ENCODE measurements at regions not wholly inside any gene's neighbourhood (a gene's known extent, or its start where the extent isn't known, plus 50 kb on each side); places are given as distances from the start of the nearest gene placed in this dataset. TPM values are rescaled to one million over a fixed set of nuclear protein-coding genes. Genes with fewer than 3 reads are reported as not detected.

- Histone ChIP-seq H3K9me2 (ENCODE audit: insufficient read depth, low read length) (no peaks in the 10 kb centered on the region), H3K4me2 (ENCODE audit: low read length) (no peak overlapping the region), H3K79me2 (ENCODE audit: insufficient read depth, low read depth, low read length) (no peaks in the 10 kb centered on the region), H3K9me3 (ENCODE audit: low read length) (no peaks in the 10 kb centered on the region), H4K20me1 (ENCODE audit: insufficient read depth, low read length) (no peaks in the 10 kb centered on the region), H3K36me3 (ENCODE audit: insufficient read depth, low read length) (no peaks in the 10 kb centered on the region), H2AFZ (ENCODE audit: low read length) (no peak overlapping the region), H3K27ac (ENCODE audit: low read depth, low read length, poor library complexity, severe bottlenecking) (no peak overlapping the region), H3K4me3 (ENCODE audit: low read depth, low read length, poor library complexity, severe bottlenecking) (no peak overlapping the region), H3K4me1 (ENCODE audit: insufficient read depth, low read length, poor library complexity, severe bottlenecking) (no peaks in the 10 kb centered on the region)
- no peak for DNase-seq (ENCODE audit: low spot score)
- ChIA-PET POLR2A (interaction anchor here (0.6 kb wide), 1 partner anchor 337 kb away, joined by 3 read pairs; no protein-coding TSS in a partner anchor), CTCF (ENCODE audit: unreplicated experiment) (no interaction called here)
- no TSS peak for BruUV-seq (replicated peaks)
- TF ChIP-seq, protein P1, sequence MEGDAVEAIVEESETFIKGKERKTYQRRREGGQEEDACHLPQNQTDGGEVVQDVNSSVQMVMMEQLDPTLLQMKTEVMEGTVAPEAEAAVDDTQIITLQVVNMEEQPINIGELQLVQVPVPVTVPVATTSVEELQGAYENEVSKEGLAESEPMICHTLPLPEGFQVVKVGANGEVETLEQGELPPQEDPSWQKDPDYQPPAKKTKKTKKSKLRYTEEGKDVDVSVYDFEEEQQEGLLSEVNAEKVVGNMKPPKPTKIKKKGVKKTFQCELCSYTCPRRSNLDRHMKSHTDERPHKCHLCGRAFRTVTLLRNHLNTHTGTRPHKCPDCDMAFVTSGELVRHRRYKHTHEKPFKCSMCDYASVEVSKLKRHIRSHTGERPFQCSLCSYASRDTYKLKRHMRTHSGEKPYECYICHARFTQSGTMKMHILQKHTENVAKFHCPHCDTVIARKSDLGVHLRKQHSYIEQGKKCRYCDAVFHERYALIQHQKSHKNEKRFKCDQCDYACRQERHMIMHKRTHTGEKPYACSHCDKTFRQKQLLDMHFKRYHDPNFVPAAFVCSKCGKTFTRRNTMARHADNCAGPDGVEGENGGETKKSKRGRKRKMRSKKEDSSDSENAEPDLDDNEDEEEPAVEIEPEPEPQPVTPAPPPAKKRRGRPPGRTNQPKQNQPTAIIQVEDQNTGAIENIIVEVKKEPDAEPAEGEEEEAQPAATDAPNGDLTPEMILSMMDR (conservative IDR thresholded peaks at IDR 0.05; ENCODE audit: low read length) = no peak
- TF ChIP-seq EZH2phosphoT487 (IDR thresholded peaks at IDR 0.05; ENCODE audit: borderline replicate concordance, low read depth, low read length) = no peak
- intact Hi-C loops (cut with micrococcal nuclease; ENCODE audit: unreplicated experiment) = no loop called here
These were observed 52.1 kb upstream of the PRMT6 start for GRCh38 chr1:107004421-107004820.

Small RNAs in the stretch of these regions (small RNA-seq; reads per million reads assigned to genes)
- gene AL596327.1 (not detected), gene SEPT2P1 (not detected)

All from OCI-LY7 (cell line).